TTC549 (cell line): ENCODE measurements at regions not wholly inside any gene's neighbourhood (a gene's known extent, or its start where the extent isn't known, plus 50 kb on each side); places are given as distances from the start of the nearest gene placed in this dataset.

Experiments used
- FAIRE-seq: peaks from 2 replicates; lab custom pipeline; 2012; peaks lifted over from hg19 to GRCh38; lab: Jason Lieb, UNC

DNA sequence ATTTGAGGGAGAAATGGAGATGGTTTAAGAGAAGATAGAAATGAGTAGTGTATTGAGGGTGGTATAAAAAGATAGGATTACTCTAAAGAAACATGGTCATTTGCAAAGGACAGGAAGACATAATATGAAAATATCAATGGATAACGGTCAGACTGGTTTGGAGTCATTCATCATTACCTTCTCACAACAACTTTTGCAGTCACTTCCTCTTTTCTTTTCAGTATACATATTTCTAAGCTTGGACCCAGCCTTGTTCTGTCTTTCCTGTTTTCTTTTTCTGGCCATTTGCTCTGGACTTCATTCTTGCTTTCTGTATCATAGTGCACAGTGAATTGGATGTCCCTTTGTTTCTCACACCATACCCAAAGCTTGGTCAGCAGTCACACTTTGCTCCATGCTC is 966.5 kb upstream of the TYRP1 start:
- FAIRE-seq: no peak

DNA sequence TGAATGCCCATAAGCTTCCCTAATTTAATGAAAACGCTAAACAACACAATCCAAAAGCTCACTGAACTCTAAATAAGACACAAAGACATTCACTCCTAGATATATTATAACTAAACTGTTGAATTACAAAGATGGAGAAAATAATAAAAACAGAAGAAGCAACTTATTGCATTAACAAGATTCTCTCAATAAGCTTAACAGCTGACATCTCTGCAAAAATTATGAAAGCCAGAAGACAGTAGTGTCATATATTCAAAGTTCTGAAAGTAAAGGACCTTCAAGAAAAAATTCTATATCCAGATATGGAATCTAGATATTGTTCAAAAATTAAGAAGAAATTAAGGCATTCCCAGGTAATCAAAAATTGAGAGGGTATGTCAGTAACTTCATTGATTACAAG is 957.8 kb upstream of the TYRP1 start:
- no peak for FAIRE-seq

DNA sequence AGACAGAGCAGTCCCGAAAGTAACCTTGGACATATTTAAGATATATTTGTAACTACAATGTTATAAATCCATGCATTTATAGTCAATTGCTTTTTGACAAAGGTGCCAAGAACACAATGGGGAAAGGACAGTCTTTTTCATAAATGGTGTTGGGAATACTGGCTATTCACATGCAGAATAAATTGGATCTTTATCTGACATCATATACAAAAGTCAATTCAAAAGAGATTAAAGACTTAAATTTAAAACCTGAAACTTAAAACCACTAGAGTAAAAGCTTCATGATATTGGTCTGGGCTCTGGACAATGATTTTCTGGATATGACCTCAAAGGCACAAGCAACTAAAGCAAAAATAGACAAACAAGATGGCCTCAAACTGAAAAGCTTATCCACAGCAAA is 950.7 kb upstream of the TYRP1 start:
- no peak for FAIRE-seq

- FAIRE-seq: no peak
Measured at GRCh38 chr9:11743356-11743755, 949.8 kb upstream of the TYRP1 start.

- no peak for FAIRE-seq
Measured at GRCh38 chr9:11749396-11749795, 943.8 kb upstream of the TYRP1 start.

DNA sequence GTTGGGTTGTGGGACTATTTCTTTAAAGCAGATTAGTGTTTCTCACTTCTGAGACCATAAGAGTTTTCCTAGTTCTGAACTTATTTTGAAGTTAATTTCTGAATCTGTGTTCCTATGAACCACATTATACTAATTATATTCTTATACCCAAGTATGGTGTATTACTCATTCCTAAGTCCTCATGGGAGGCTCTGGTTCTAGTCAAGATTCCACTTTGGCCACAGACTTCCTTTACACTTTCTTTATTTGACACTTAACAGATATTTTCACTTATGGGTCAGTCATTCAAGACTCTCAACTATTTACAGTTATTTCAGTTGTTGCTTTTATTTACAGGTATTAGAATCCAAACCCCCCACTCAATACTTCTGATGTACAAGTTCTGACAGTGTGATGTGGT is 937.2 kb upstream of the TYRP1 start:
- no peak for FAIRE-seq

DNA sequence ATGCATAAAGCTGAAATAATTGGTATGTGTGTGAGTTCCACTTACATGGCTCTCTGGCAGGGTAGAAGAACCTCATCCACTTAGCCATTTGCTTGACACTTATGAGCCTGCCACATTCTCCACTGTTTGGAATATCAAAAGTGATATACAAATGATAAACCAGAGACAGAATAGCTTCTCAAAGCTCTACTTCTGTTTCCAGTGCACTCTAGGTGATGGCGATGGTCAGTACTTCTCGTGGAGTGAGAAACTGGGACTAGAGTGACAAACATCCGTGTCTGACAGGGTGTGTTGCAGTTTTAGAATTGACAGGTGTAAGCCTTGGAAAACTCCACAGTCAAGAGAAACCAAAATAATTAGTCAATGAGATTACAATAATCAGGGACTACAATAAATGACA is 935.8 kb upstream of the TYRP1 start:
- no peak for FAIRE-seq

DNA sequence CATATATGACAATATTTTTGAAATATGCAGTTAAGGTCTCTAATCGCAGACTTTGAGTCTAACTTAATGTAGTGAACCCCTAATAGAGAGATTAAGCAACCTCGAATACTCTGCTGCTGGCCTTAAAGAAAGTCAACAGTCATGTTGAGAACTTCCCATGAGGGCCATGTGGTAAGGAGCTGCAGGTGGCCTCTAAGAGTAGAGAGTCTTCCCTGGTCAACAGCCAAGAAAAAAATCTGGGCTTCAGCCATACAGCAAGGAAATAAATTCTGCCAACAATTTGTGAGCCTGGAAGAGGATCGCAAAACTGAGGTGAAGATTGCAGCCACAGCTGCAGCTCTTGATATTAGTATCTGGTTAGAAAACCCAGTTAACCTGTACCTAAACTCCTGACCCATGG is 935.2 kb upstream of the TYRP1 start:
- FAIRE-seq: no peak

GRCh38 chr9:11779971-11780370 is 913.2 kb upstream of the TYRP1 start:
- no peak for FAIRE-seq

GRCh38 chr9:11792870-11793269 is 900.3 kb upstream of the TYRP1 start:
- no peak for FAIRE-seq

GRCh38 chr9:11794984-11795383 is 898.2 kb upstream of the TYRP1 start:
- no peak for FAIRE-seq

DNA sequence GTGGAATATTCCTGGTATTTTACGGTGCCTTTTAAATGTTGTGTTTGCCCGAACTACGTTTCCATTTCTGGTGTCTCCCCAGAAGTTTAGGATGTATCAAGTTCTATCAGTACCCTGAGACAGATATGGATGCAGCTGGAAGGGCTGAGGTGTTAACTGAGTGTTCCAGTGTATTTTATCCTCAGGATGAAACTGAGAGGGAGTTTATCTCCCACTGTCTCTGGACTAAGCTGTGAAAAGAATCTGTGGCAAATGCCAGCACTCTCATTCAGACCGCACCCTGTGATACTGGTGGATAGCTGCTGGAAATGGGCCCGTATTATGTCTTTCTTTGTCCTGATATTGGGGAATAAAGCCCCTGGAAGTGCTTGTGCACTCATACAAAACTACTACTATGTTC is 887.2 kb upstream of the TYRP1 start:
- no peak for FAIRE-seq

GRCh38 chr9:11821306-11821975 is 871.7 kb upstream of the TYRP1 start:
- no peak for FAIRE-seq

- no peak for FAIRE-seq
Measured at GRCh38 chr9:11828201-11828600, 865.0 kb upstream of the TYRP1 start.

- FAIRE-seq: no peak
Measured at GRCh38 chr9:11833056-11833455, 860.1 kb upstream of the TYRP1 start.

DNA sequence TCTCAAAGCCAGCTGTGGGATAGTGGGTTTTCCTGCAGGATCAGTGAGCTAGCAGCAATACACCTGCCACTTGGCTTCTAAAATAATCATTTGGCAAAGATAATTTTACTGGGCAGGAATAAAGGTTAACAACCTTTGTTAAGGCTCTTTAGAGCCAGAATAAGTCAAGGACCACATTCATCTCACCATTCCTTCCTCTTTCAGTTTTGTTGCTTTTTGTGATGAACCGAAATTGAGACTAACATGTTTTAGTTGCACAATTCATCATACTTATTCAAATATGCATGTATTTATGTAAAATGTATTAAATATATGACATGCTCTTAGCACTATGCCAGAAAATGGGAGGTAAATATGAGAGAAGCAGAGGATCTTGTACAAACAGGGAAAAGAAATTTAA is 824.4 kb upstream of the TYRP1 start:
- no peak for FAIRE-seq

DNA sequence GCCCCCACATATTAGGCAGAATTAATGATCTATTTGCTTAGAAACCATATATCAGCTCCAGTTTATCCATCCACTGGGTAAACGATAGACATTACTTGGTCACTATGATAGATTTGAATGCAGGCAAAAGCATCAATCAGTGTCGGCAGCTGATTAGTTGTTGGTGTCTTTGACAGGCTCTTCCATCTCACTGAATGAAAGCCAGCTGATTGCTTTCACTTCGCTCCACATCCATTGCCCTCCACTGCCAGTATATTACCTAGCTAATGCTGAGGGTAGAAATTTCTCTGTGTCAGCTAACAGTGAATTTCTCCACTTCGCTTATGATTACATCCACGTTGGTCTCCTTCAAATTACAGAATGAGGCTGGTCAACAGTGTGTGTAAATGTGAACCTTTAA is 821.3 kb upstream of the TYRP1 start:
- FAIRE-seq: no peak

DNA sequence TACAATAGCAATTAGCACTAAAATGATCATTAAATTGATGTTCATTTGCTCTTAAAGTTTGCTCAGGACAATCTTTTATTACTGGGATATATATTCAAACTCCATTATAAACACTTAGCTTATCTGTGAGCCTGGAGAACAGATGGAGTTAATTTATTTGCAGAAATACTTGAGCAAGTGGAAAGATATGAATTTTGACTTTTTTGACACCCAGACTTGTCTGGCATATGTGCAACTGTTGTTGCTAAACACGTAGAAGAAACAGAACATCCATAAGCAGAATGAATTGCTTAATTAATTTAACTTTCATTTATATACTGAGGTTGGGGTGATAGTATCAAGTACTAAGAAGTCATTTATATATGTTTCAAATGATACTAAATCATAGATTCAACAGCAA is 820.7 kb upstream of the TYRP1 start:
- no peak for FAIRE-seq

- no peak for FAIRE-seq
Measured at GRCh38 chr9:11874414-11874813, 818.8 kb upstream of the TYRP1 start.

DNA sequence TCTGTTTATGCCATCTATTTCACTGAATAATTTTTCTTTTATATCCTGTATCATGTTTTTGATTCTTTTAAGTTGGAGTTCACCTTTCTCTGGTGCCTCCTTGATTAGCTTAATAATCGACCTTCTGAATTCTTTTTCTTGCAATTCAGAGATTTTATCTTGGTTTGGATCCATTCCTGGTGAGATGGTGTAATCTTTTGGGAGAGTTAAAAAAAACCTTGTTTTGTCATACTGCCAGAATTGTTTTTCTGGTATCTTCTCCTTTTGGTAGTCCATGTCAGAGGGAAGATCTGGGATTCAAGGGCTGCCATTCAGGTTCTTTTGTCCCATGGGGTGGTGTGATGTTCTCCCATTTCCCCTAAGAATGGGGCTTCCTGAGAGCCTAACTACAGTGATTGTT is 800.8 kb upstream of the TYRP1 start:
- FAIRE-seq: no peak

DNA sequence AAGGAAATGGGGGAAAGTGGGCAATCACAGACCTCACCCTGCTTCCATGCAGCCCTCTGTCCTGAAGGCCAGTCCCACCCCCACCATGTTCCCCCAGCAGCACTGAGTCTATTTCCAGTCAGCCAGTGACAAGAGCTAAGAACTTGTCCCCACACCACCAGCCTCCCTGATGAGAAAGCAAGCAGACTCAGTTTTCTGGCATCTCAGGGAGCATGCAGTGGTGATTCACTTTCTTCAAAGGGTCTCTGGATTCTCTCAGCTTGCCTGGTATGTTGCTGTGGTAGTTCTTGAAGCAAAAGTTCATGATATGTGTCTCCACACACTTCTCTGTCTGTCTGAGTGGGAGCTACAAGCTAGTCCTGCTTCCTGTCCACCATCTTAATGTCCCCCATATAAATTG is 799.9 kb upstream of the TYRP1 start:
- no peak for FAIRE-seq

GRCh38 chr9:11894136-11894535 is 799.0 kb upstream of the TYRP1 start:
- FAIRE-seq: no peak

- FAIRE-seq: no peak
Measured at GRCh38 chr9:11902610-11903009, 790.6 kb upstream of the TYRP1 start.

DNA sequence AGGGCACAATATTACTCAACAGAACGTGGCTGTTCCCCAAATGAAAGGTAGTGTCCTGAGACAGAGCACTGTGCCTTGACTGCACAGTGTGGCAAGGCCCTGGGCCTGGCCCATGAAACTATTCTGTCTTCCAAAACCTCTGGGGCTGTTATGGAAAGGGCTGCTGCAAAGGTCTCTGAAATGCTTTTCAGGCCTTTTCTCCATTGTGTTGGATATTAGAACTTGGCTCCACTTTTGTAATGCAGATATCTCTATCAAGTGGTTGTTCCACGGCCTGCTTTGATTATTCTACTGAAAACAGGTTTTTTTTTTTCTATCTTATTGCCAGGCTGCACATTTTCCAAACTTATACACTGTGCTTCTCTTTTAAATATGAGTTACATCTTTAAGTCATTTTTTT is 777.5 kb upstream of the TYRP1 start:
- FAIRE-seq: no peak

DNA sequence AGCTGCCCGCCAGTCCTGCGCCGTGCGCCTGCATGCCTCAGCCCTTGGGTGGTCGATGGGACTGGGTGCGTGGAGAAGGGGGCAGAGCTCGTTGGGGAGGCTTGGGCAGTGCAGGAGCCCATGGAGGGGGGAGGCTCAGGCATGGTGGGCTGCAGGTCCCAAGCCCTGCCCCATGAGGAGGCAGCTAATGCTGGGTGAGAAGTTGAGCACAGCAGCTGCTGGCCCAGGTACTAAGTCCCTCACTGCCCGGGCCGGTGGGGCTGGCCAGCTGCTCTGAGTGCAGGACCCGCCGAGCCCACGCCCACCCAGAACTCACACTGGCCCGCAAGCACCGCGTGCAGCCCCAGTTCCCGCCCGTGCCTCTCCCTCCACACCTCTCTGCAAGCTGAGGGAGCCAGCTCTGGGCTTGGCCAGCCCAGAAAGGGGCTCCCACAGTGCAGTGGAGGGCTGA is 764.3 kb upstream of the TYRP1 start:
- no peak for FAIRE-seq
